ENCODE measurements at regions not wholly inside any gene's neighbourhood (a gene's known extent, or its start where the extent isn't known, plus 50 kb on each side); places are given as distances from the start of the nearest gene placed in this dataset.
"Not testable (repeated sequence)": the region's sequence is repeated elsewhere in the genome, so short reads cannot be mapped to it uniquely, and the experiment has no call there.

DNA sequence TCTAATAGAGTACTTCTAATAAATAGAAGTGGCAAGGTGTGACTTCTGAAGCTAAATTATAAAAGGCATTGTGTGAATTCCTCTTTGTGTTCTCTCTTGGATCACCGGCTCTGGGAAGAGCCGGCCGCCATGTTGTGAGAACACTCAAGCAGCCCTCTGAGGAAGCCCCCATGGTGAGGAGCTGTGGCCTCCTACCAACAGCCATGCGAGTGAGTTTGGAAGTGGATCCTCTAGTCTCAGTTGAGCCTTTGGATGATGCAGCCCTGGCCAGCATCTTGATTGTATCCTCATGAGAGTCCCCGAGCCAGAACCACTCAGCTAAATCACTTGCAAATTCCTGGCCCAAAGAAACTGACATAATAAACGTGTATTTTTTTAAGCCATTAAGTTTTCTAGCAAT lies 94.5 kb upstream of the CARD11 start:
- DNase-seq (ENCODE audit: low spot score) = no peak

DNA sequence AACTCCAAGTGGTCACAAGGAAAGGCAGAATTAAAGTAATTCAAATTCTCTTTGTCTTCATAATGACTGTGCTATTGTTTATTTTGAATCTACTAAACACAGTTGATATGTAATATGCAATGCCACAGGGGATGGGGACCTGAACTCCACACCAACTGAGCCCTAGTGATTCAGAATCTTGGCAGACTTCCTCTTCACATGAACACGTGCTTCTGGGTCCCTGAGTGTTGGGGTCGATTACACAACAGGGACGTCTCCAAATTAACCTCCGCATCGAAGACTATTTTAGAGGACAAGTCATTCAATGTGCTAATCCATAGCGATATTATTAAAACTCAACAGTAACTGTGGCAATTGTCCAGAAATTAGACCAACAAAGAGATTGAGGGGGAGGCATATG lies 95.3 kb upstream of the CARD11 start:
- no peak for DNase-seq (ENCODE audit: low spot score)

DNA sequence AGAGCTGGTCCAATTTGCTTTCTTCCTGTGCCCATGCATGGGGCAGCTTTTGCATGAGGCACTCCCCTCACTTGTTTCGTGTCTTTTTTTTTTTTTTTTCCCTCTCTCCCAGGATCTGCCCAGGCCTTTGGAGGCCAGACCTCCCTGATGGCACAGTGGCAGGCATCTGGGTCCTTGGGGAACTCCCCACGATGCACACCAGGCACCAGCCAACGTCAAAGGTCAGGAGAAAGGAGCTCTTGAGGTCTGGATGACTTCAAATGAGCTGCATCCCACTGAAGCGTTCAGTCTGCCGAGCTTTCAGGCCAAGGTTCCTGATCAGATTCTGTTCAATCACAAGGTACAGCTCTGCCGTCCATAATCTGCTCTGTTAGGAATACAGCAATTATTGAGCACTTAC lies 97.2 kb upstream of the CARD11 start:
- DNase-seq (ENCODE audit: low spot score) = no peak

DNA sequence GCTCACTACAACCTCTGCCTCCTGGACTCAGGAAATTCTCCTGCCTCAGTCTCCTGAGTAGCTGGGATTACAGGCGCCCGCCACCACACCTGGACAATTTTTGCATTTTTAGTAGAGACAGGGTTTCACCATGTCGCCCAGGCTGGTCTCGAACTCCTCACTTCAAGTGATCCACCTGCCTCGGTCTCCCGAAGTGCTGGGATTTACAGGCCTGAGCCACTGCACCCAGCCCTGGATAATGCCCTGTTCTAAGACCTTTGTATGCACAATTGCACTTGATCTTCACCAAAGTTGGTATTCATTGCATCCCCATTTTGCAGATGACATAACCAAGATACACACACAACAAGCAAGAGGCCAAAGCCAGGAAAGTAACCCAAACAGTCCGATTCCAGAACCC lies 97.7 kb upstream of the CARD11 start:
- no peak for DNase-seq (ENCODE audit: low spot score)

DNA sequence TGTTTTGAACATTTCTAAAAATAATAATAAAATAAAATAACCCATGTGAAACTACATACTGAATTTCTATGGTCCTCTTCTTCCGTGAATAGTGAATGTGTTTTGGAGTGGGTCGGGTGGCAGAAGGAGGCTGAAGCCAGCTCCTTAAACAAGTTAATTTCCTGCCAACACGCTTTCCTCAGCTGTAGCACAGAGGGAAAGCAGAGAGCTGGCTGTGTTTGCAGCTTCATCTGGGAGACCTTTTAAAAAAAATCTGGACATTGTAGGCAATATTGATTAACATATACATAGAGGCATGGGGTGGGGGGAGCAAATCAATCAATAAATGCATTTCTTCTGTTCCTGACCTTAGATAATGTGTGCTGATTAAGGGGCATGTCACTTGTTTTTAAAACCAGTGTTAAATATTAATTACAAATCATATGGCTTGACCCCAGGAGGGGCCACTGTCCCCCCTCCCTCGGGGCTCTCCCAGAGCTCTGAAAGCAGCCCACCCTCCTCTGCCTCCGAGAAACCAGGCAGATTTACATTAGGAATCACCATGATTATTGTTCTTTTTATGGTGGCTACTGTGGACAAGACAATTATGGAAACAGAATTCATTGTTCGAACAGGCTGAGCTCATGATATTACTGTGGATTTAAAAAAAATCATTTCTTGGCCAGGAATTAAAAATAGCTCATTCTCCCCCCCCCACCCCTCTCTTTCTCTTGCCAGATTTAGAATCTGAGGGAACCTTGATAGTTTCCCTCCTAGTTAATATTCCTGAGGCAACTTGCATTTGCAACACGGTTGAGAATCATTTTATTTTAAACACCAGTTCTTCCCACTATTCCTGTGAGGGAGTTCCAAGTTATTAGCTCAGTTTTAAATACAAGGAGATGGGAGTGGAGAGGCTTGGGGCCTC lies 100.5 kb upstream of the CARD11 start:
- DNase-seq (ENCODE audit: low spot score) = no peak

DNA sequence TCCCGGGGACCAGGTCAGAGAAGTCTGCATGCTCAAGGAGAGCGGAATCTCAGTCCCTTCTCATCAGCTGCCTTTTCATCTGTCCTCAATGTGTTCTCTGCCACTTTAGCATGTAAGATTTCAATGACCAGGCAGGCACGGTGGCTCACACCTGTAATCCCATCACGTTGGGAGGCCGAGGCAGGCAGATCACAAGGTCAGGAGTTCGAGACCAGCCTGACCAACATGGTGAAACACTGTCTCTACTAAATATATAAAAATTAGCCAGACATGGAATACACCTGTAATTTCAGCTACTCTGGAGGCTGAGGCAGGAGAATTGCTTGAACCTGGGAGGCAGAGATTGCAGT lies 101.1 kb upstream of the CARD11 start:
- DNase-seq (ENCODE audit: low spot score) = not testable (repeated sequence)

DNA sequence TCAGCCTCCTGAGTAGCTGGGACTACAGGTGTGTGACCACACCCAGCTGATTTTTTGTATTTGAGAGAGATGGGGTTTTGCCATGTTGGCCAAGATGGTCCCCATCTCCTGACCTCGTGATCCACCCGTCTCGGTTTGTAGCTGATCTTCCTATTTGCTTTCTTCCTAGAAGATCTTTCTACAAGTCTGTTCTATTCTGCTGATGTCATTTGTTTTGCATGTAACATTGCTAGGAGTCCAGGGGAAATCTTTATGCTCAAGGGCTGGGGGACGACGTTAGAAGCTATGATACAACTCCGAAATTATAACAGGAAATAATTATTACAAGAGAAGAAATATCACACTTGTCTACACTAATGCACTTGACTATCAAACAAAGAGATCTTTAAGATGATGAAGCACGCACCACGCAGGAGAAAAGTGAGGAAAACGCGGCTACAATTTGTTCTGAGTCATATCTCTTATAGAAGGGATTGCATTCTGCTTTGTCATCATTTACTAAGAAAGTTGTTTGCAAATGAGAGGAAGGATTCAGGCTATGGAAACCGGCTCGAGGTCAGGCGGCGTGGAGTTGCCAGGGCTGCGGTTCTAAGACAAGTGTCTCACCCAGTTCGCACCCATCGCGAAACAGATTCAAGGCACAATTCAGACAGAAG lies 103.0 kb upstream of the CARD11 start:
- no peak for DNase-seq (ENCODE audit: low spot score)

DNA sequence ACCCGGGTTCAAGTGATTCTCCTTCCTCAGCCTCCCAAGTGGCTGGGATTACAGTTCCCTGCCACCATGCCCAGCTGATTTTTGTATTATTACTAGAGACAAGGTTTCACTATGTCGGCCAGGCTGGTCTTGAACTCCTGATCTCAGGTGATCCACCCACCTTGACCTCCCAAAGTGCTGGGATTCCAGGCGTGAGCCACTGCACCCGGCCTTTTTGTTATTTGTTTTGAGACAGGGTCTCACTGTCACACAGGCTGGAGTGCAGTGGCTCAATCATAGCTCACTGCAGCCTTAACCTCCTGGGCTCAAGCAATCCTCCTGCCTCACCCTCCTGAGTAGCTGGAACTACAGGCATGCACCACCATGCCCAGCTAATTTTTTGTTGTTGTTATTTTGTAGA lies 104.8 kb upstream of the CARD11 start:
- not testable (repeated sequence) for DNase-seq (ENCODE audit: low spot score)

DNA sequence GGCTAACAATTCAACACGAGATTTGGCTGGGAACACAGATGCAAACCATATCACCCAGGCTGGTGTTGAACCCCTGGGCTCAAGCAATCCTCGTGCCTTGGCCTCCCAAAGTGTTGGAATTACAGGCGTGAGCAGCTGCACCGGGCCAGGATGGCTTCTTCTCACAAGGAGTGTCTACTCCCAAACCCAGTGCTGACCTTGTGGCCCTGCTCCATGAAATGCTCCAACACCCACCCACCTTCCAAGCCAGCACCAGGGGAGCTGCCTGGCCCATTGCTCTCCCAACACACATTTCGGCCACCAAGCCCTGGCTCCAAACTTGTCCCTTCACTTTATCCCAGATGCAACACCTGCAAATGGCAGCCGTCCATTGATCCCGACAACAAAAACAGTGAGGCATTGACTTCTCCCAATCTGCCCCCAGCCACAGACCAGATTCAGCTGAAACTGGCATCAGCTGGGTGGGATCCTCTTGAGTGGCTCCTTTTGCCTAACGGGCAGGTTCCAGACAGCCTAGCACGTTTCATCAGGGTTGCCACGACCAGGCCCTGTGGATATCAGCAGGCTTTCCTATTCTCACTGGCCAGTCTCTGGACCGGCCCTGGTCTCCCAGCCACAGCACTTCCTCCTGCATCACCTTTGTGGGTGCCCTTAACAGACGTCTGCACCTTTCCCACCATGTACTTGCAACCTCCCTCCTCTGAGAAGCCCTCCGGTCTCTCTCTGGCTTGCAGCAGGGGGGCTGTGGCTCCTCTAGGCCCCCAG lies 105.7 kb upstream of the CARD11 start:
- no peak for DNase-seq (ENCODE audit: low spot score)

DNA sequence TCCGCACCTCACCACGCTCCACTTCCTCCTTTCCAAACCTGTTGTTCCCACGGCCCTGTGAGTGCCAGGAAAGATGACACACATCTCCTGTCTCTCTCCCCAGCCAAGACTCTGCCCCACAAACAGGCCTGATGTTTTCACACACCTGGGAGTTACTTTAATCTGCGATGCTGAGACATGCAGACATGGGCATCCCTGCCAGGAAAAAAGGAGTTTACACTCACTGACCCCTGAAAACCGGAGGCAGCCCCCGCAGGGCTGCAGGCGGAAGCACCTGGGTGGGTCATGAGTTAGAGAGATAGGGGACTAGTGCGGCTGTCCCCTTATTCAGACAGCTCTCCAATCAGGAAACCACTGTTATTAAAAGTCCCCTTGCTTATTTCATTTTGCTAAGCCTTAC lies 106.4 kb upstream of the CARD11 start:
- no peak for DNase-seq (ENCODE audit: low spot score)

DNA sequence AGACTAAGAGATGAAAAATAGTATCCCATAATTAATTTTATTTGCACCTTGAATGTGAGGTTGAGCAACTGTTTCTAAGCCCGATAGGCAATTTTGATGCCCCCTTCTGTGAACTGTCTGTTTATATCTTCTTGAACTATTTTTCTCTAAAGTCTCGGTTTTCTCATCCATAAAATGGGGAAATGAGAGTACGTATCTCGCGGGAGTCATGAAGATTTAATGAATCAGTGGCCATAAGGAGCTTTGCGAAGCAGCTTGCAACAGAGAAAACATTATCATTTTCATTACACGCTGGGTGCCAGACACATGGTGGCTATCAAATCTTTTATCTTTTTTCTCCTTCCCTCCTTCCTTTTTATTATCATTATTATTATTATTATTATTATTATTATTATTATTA lies 108.1 kb upstream of the CARD11 start:
- DNase-seq (ENCODE audit: low spot score) = no peak

DNA sequence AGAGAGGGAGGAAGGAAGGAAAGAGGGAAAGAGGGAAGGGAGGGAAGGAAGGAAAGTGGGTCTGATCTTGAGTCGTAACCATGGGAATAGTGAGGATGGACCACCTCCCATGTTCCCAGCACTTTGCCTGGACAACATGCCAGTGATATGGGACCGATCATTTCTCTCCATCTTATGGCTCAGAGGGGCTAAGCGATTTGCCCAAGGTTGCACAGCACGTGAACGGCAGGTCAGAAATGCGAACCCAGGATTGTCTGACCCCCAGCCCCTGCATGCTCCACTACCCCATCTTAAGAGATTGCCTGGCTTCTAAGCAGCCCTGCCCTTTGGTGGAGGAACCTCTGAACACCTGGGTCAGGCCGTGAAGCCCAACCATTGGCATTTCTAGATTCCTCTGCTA lies 109.0 kb upstream of the CARD11 start:
- no peak for DNase-seq (ENCODE audit: low spot score)

DNA sequence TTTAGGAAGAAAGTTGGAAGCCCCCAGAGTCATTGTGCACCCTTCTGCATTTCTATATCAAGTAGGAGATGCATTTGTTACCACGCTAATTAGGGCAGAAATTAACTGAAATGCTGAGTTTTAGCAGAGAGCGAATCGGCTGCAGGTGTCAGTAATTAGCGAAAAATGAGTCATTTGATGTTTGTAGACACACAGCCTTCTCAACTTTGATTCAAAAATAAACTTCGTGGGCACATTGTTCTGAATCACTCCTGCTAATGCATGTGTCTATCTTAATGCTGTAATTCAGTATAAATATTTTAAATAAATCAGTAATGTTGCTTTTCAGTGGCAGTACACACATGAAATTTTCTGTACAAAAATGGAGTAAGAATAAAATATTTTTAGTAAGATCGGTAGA lies 109.5 kb upstream of the CARD11 start:
- DNase-seq (ENCODE audit: low spot score) = no peak

DNA sequence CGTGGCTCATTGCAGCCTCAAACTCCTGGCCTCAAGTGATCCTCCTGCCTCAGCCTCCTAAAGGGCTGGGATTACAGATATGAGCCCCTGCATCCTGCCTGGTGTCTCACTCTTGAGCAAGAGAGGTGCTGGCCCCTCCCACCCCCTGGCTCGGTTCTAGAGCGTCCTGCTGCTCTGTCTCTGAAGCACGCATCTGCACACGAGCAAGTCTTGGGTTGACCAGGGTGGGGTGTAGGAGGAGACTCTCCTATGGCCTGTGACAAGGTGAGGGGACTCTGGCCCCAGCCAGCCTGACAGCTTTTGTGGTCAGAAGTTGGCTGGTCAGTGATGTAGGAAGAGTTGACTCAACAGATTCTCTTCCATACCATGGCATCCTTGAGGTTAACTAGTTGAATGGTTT lies 110.7 kb upstream of the CARD11 start:
- no peak for DNase-seq (ENCODE audit: low spot score)

DNA sequence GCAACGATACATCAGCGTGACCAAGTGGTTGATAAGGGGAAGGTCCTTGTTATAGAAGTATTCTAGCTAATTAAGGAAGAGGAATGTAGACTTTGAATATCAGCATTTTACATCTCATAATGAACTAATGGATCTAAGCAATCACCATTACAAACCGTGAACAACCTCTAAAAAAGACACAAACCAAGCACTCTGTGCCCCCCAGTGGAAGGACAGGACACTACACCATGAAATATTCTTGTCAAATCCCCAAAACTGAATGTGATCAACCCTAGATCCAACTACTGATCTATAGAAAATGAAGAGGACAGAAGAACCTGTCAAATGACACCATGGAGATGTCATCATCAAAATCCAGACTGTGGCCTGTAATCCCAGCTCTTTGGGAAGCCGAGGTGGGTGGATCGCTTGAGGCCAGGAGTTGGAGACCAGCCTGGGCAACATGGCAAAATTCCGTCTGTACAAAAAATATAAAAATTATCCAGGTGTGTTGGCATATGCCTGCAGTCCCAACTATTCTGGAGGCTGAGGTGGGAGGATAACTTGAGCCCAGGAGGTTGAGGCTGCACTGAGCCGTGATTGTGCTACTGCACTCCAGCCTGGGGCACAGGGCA lies 111.3 kb upstream of the CARD11 start:
- DNase-seq (ENCODE audit: low spot score) = peak; percentile 42

DNA sequence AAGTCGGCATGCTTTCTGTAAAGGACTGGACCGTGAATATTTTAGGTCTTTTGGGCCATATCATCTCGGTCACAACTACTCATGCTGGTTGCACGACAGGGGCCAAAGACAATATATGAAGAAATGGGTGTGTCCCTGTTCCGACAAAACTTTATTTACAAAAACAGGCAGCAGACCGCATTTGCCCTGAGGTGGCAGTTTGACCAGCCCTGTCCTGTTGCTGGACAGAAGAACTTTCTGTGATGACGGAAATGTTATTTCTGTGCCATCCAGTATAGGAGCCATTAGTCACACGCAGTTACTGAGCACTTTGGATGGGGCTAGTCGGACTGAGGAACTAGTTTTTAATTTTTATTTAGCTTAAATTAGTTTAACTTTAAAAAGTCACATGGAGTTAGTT lies 112.8 kb upstream of the CARD11 start:
- DNase-seq (ENCODE audit: low spot score) = no peak

DNA sequence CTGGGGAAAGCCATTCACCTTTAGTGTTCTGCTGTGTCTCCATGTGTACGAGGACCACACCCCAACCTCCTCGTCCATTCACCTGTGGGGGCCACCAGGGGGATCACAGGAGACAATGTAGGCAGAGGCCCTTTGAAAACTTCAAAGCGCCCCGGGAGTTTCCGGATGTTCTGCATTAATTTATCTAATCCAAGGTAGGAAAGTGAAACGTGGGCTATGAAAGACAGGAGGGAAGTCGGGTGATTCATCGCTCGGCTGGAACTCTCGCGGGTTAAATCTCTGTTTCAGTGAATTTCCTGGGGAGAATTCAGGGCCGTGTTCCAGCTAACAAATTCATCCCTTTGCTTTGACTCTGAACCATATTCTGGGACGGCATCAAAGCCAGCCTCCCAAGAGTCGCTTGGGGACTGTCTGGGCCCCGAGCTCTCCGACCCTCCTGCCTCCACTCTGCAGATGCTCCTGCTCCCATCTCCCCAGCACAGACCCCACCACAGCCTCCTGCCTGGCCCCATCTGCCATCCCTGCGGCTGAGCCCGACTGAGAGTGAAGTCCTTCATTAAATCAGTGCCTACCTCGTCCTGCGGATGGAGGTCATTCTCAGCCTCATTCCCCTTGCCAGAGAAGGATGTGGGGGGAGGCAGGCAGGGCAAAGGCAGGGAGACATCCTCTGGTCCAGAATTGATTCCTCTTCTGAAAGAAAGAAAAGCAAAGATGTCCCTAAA lies 114.1 kb upstream of the CARD11 start:
- no peak for DNase-seq (ENCODE audit: low spot score)

DNA sequence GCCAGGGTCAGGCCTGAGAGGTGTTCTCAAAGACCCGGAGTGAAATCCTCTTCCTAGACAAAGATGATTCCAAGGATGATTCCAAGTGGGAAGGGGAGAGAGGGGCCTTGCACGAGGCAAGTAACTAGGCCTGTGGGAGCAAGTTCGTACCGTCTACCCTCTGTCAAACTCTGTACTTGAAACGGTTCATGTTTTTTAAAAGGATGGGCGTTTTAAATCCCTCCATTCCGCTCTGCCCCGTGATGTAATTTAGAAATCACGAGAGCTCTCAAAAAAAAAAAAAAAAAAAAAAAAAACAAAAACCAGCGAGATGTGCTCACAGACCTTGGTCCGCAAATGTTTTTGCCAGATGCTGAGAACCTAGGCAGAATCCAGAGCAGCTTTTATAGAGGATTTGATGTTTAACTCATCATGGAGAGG lies 114.7 kb upstream of the CARD11 start:
- no peak for DNase-seq (ENCODE audit: low spot score)

DNA sequence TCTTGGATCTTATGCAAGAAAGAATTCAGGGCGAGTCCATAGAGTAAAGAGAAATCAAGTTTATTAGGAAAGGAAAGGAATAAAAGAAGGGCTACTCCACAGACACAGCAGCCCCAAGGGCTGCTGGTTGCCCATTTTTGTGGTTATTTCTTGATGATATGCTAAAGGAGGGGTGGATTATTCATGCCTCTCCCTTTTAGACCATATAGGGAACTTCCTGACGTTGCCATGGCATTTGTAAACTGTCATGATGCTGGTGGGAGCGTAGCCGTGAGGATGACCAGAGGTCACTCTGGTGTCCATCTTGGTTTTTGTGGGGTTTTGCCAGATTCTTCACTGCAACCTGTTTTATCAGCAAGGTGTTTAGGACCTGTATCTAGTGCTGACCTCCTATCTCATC lies 115.4 kb upstream of the CARD11 start:
- DNase-seq (ENCODE audit: low spot score) = no peak

DNA sequence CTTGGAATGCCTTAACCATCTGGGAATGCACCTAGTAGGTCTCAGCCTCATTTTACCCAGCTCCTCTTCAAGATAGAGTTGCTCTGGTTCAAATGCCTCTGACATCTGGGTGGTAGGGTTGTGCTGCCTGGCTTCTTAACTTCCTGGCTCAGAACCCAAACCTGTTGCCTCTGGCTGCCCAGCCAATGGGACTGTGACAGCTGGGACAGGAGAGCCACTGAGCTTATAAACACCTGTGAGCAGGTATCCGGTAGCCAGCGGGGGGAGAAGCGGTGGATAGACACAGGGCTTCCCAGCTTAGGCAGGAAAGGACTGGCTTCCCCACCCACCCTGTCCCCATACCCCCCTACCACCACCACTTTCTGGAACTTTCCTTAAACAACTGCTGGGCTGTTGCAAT lies 115.8 kb upstream of the CARD11 start:
- DNase-seq (ENCODE audit: low spot score) = no peak

DNA sequence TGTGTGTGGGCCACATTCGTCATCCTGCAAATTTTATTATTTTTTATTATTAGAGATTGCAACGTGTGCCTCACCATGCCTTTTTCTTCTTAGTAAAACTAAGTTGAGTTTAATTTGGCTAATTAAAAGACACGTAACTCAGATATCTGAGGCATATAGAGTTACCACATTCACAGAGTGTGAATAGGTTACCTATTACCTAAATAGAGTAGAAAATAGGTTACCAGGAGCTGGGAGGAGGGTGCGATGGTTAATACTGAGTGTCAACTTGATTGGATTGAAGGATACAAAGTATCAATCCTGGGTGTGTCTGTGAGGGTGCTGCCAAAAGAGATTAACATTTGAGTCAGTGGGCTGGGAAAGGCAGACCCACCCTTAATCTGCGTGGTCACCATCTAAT lies 116.3 kb upstream of the CARD11 start:
- not testable (repeated sequence) for DNase-seq (ENCODE audit: low spot score)

DNA sequence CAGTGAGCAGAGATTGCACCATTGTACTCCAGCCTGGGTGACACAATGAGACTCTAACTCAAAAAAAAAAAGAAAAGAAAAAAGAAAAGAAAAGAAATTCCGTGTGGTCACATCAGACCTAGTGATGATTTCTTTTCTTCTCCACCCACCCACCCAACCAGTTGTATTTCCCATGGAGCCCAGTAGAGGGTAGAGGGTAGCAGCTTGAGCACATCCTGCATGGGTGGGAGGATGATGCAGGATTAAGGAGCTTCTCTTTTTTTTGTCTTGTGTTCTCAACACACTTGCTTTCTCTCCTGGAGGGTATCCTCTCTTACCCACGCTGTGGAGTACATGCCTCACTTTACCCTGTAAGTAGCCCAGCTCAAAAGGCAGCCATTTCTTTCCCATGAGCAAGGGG lies 118.6 kb upstream of the CARD11 start:
- DNase-seq (ENCODE audit: low spot score) = no peak
